ENCODE measurements at regions not wholly inside any gene's neighbourhood (a gene's known extent, or its start where the extent isn't known, plus 50 kb on each side); places are given as distances from the start of the nearest gene placed in this dataset.
"Not testable (repeated sequence)": the region's sequence is repeated elsewhere in the genome, so short reads cannot be mapped to it uniquely, and the experiment has no call there.

DNA sequence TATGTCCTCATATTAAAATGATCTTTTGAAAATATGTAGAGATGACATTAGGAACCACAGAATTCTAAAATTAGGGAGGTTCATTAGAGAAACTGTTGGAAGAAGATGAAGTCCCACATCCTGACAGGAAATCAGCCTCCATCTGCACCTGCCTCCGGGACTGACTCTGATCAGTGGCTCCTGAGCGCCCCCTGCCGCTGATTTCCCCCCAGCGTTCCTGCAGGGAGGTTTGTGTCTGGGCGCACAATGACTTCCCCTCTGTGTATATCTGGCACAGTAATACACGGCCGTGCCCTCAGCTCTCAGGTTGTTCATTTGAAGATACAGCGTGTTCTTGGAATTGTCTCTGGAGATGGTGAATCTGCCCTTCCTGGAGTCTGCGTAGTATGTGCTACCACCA lies 883.8 kb downstream of the TMEM121 start:
- TF ChIP-seq, protein P1, sequence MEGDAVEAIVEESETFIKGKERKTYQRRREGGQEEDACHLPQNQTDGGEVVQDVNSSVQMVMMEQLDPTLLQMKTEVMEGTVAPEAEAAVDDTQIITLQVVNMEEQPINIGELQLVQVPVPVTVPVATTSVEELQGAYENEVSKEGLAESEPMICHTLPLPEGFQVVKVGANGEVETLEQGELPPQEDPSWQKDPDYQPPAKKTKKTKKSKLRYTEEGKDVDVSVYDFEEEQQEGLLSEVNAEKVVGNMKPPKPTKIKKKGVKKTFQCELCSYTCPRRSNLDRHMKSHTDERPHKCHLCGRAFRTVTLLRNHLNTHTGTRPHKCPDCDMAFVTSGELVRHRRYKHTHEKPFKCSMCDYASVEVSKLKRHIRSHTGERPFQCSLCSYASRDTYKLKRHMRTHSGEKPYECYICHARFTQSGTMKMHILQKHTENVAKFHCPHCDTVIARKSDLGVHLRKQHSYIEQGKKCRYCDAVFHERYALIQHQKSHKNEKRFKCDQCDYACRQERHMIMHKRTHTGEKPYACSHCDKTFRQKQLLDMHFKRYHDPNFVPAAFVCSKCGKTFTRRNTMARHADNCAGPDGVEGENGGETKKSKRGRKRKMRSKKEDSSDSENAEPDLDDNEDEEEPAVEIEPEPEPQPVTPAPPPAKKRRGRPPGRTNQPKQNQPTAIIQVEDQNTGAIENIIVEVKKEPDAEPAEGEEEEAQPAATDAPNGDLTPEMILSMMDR (IDR thresholded peaks at IDR 0.05; ENCODE audit: low read depth, low read length), result peak; percentile 47
- not testable (repeated sequence) for TF ChIP-seq POLR2A (IDR thresholded peaks at IDR 0.05; ENCODE audit: extremely low read depth, insufficient read length); MYC (IDR thresholded peaks at IDR 0.05; ENCODE audit: low read depth, low read length)

Data from NB4 (cell line).